ENCODE measurements at regions not wholly inside any gene's neighbourhood (a gene's known extent, or its start where the extent isn't known, plus 50 kb on each side); places are given as distances from the start of the nearest gene placed in this dataset.

DNA sequence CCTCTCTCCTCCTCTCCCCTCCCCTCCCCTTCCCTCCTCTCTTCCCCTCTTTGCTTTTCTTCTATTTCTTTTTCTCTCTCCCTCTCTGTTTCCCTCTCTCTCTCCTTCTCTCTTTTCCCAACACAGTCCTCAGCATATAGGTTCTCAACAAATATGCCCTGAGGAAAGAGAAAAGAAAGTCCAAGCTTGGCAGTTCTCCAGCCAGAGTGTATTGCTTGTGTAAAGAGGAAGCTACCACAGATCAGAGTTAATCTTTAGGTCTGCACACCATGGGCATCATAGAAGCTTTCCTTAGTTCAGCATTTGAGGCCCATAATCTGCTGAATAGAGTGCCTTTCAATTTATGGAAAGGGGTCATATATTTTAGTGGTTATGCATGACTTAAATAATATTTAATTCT is 382.8 kb upstream of the WWC1 start:
- Histone ChIP-seq H3K27me3 (ENCODE audit: control insufficient read depth in 1 of 2, insufficient read depth in 2 of 2, low read length in 2 of 2) (no peaks in the 10 kb centered on the region), H3K27ac (ENCODE audit: low read length) (no peak overlapping the region), H3K4me3 (ENCODE audit: low read length in 2 of 2) (no peak overlapping the region), H3K9ac (ENCODE audit: low read length in 2 of 2) (no peak overlapping the region), H3K36me3 (ENCODE audit: control insufficient read depth in 2 of 2, insufficient read depth in 2 of 2, low read length in 2 of 2) (no peaks in the 10 kb centered on the region), H3K4me1 (ENCODE audit: control insufficient read depth, insufficient read depth, low read length) (no peaks in the 10 kb centered on the region), H3K9me3 (ENCODE audit: control insufficient read depth in 2 of 2, low read length in 2 of 2) (no peaks in the 10 kb centered on the region)

DNA sequence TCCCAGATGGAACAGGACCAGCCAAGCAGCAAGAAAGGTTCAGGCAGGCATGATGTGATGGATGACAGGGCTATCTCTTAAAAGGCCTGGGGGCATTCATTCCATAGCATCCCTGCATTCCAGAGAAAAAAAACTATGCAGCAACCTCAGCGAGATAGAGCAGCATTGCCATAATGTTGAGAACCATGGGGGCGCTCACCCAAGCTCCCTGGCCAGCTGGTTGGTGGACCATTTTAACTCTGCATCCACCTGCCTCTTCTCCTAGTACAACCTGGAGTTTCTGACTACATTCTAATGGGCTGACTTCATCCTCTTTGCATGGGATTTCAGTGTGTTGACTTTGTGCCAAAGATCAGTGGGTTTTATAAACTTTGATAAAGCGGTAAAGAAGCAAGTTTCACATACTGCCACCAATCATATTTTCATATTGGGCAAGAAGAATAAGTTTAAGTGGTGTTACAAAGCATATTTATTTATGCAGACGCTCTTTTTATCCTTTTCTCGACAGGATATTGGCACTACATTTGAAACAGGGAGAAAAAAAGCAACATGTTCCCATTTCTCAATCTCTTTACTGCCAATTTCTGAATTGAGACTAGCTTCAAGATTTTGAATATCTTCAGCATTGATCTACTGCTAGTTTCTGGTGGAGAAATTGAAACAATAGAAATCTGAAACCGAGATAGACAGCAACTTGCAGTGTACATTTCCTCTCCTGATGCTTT is 378.3 kb upstream of the WWC1 start:
- no peak overlapping the region for H3K27ac ChIP-seq (ENCODE audit: low read length)
- H3K9ac ChIP-seq (ENCODE audit: low read length in 2 of 2): no peak overlapping the region
- no peaks in the 10 kb centered on the region for H3K27me3 ChIP-seq (ENCODE audit: control insufficient read depth in 1 of 2, insufficient read depth in 2 of 2, low read length in 2 of 2)
- no peak overlapping the region for H3K4me3 ChIP-seq (ENCODE audit: low read length in 2 of 2)
- H3K4me1 ChIP-seq (ENCODE audit: control insufficient read depth, insufficient read depth, low read length): no peaks in the 10 kb centered on the region
- H3K36me3 ChIP-seq (ENCODE audit: control insufficient read depth in 2 of 2, insufficient read depth in 2 of 2, low read length in 2 of 2): no peaks in the 10 kb centered on the region
- no peaks in the 10 kb centered on the region for H3K9me3 ChIP-seq (ENCODE audit: control insufficient read depth in 2 of 2, low read length in 2 of 2)

DNA sequence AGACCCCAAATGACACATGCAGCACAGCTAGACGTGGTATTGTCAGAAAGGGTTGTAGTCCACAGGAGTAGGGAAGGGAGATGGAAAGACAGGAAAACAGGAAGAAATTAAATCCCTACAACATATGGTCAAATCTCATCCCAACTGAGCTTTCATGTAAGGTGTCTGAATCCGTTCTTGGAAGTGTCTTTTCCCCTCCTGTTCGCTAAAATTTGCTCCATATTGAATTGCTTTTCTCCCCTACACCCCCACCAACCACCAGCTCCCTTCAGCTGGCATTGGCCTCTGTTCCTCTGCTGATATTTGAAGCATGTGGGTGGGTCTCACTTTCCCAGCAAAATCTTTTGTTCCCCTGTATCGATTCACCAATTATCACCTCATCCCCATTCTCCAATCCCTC is 376.2 kb upstream of the WWC1 start:
- Histone ChIP-seq H3K27ac (ENCODE audit: low read length) (no peak overlapping the region), H3K4me3 (ENCODE audit: low read length in 2 of 2) (no peak overlapping the region), H3K9ac (ENCODE audit: low read length in 2 of 2) (no peak overlapping the region), H3K36me3 (ENCODE audit: control insufficient read depth in 2 of 2, insufficient read depth in 2 of 2, low read length in 2 of 2) (no peaks in the 10 kb centered on the region), H3K4me1 (ENCODE audit: control insufficient read depth, insufficient read depth, low read length) (no peaks in the 10 kb centered on the region), H3K9me3 (ENCODE audit: control insufficient read depth in 2 of 2, low read length in 2 of 2) (no peaks in the 10 kb centered on the region), H3K27me3 (ENCODE audit: control insufficient read depth in 1 of 2, insufficient read depth in 2 of 2, low read length in 2 of 2) (no peaks in the 10 kb centered on the region)

DNA sequence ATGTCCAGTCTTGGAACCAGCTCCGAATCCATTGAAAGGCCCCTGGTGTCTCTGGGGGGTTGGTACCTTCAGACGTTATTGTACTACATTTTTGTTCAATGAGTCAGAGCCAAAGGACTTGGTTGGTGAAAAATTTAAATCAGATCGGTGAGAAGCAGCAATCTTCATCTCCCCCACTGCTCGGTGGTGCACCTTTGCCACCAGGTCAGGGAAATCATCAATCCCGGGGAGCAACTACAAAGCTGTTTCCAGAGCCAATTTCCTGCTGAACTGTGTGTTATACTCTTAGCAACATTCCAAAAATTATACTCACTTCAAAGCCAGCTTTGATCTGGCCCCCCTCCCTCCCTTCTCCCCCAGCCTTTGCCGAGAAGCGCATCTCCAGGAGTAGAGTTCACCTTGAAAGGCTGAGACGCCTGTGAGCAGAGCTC is 375.2 kb upstream of the WWC1 start:
- no peaks in the 10 kb centered on the region for H3K9me3 ChIP-seq (ENCODE audit: control insufficient read depth in 2 of 2, low read length in 2 of 2)
- no peak overlapping the region for H3K4me3 ChIP-seq (ENCODE audit: low read length in 2 of 2)
- no peaks in the 10 kb centered on the region for H3K27me3 ChIP-seq (ENCODE audit: control insufficient read depth in 1 of 2, insufficient read depth in 2 of 2, low read length in 2 of 2)
- H3K27ac ChIP-seq (ENCODE audit: low read length): no peak overlapping the region
- H3K9ac ChIP-seq (ENCODE audit: low read length in 2 of 2): no peak overlapping the region
- no peaks in the 10 kb centered on the region for H3K4me1 ChIP-seq (ENCODE audit: control insufficient read depth, insufficient read depth, low read length)
- H3K36me3 ChIP-seq (ENCODE audit: control insufficient read depth in 2 of 2, insufficient read depth in 2 of 2, low read length in 2 of 2): no peaks in the 10 kb centered on the region

DNA sequence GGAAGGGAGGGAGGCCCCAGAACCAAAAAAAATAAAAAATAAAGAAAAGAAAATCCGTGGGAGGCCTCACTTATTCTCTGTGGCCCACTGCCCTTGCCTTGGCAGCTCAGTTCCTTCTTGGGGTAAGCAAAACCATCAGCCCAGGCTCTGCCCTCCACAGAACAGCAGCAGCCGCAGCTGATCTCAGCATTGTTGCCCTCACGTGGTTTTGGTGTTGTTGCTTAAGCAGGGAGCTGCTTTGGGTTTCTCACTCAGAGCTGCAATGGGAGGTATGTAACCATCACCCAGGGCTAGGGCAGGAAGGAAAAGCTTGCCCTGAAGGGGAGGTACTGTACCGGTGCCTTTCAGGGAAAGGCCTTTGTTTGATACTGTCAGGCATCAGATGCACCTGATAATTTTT is 374.7 kb upstream of the WWC1 start:
- Histone ChIP-seq H3K27me3 (ENCODE audit: control insufficient read depth in 1 of 2, insufficient read depth in 2 of 2, low read length in 2 of 2) (no peaks in the 10 kb centered on the region), H3K27ac (ENCODE audit: low read length) (no peak overlapping the region), H3K9me3 (ENCODE audit: control insufficient read depth in 2 of 2, low read length in 2 of 2) (no peaks in the 10 kb centered on the region), H3K4me1 (ENCODE audit: control insufficient read depth, insufficient read depth, low read length) (no peaks in the 10 kb centered on the region), H3K36me3 (ENCODE audit: control insufficient read depth in 2 of 2, insufficient read depth in 2 of 2, low read length in 2 of 2) (no peaks in the 10 kb centered on the region), H3K9ac (ENCODE audit: low read length in 2 of 2) (no peak overlapping the region), H3K4me3 (ENCODE audit: low read length in 2 of 2) (no peak overlapping the region)

DNA sequence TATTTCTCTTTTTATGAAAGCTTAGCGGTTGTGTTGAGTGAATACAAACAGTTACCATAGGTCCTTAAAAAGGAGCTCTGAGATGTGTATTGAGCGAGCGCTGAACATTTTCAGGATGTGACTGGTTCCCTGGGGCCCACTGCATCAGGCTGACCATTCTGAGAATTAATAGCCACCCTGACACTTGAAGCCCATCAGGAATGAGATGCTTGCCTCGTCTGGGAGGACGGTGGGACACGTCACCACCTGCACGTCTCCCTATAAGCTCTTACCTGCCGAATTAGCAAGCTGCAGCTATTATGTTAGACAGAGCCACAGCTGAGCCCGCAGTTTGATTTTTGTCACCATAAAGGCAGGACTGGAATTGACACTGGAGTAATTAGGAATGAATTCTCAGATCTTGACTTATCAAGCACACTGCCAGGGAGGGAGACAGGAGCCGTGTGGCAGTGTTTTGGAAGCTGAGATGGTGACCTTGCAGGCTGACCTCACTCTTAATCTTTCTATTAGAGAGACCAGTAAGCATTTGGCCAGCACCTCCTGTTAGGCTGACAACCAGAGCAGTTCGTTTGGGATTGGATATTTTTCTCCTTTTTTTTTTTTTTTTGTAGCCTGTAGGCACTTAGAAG is 373.1 kb upstream of the WWC1 start:
- Histone ChIP-seq H3K9ac (ENCODE audit: low read length in 2 of 2) (no peak overlapping the region), H3K27ac (ENCODE audit: low read length) (no peak overlapping the region), H3K9me3 (ENCODE audit: control insufficient read depth in 2 of 2, low read length in 2 of 2) (no peaks in the 10 kb centered on the region), H3K4me3 (ENCODE audit: low read length in 2 of 2) (no peak overlapping the region), H3K36me3 (ENCODE audit: control insufficient read depth in 2 of 2, insufficient read depth in 2 of 2, low read length in 2 of 2) (no peaks in the 10 kb centered on the region), H3K27me3 (ENCODE audit: control insufficient read depth in 1 of 2, insufficient read depth in 2 of 2, low read length in 2 of 2) (no peaks in the 10 kb centered on the region), H3K4me1 (ENCODE audit: control insufficient read depth, insufficient read depth, low read length) (no peaks in the 10 kb centered on the region)

DNA sequence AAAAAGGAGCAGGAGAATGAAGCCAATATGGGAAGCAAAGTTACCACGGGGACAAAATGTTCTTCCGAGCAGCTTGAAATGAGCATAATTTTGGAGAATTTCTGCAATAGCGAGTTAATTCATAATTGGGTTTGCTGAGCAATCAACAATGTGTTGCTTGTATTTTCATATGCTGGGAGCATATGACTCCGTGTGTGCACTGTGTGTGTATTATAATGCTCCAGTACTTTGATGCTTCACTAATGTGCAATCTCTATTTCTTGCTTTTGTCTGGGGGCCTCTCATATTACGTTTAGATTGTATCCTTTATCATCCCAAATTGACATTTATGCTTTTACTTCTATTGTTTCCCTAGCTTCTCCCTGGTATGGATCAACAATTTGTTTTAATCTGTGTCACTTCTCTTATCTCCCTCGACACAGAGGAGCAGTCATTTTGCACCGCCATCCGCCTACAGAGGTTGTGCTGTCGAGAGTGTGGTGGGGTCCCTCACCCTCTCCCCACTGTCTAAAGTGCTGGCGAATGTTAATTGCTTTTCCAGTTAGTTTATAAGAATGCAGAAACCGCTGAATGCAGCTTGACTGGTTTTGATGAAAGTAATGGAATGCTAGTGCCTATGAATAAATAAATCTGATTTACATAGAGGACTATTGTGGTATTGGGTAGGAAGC is 372.5 kb upstream of the WWC1 start:
- H3K4me3 ChIP-seq (ENCODE audit: low read length in 2 of 2): no peak overlapping the region
- peaks cover 0 to 4% of the 10 kb centered on the region in 2 donors for H3K9me3 ChIP-seq (ENCODE audit: control insufficient read depth in 2 of 2, low read length in 2 of 2)
- H3K27me3 ChIP-seq (ENCODE audit: control insufficient read depth in 1 of 2, insufficient read depth in 2 of 2, low read length in 2 of 2): no peaks in the 10 kb centered on the region
- H3K4me1 ChIP-seq (ENCODE audit: control insufficient read depth, insufficient read depth, low read length): no peaks in the 10 kb centered on the region
- H3K36me3 ChIP-seq (ENCODE audit: control insufficient read depth in 2 of 2, insufficient read depth in 2 of 2, low read length in 2 of 2): no peaks in the 10 kb centered on the region
- no peak overlapping the region for H3K27ac ChIP-seq (ENCODE audit: low read length)
- H3K9ac ChIP-seq (ENCODE audit: low read length in 2 of 2): no peak overlapping the region

DNA sequence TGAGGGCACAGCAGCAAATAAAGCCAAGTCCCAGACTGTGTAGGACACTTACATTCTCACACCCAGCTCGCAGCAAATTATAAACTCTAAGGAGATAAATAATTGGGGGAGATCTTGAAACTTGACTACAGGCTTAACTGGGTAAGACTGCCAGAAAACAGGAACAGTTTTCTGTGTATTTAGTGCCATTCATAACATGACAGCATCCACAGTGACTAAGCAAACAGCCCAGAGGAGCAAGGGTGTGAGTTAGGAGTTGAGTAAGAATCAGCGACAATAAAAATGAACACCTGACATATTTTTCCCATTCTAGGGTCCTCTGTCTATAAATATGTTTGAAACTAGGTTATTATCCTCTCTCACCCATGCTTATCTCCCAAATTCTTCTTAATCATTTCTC is 370.9 kb upstream of the WWC1 start:
- H3K9me3 ChIP-seq (ENCODE audit: control insufficient read depth in 2 of 2, low read length in 2 of 2): peaks cover 0 to 4% of the 10 kb centered on the region in 2 donors
- H3K36me3 ChIP-seq (ENCODE audit: control insufficient read depth in 2 of 2, insufficient read depth in 2 of 2, low read length in 2 of 2): no peaks in the 10 kb centered on the region
- no peaks in the 10 kb centered on the region for H3K4me1 ChIP-seq (ENCODE audit: control insufficient read depth, insufficient read depth, low read length)
- no peak overlapping the region for H3K9ac ChIP-seq (ENCODE audit: low read length in 2 of 2)
- no peak overlapping the region for H3K27ac ChIP-seq (ENCODE audit: low read length)
- no peak overlapping the region for H3K4me3 ChIP-seq (ENCODE audit: low read length in 2 of 2)
- no peaks in the 10 kb centered on the region for H3K27me3 ChIP-seq (ENCODE audit: control insufficient read depth in 1 of 2, insufficient read depth in 2 of 2, low read length in 2 of 2)

DNA sequence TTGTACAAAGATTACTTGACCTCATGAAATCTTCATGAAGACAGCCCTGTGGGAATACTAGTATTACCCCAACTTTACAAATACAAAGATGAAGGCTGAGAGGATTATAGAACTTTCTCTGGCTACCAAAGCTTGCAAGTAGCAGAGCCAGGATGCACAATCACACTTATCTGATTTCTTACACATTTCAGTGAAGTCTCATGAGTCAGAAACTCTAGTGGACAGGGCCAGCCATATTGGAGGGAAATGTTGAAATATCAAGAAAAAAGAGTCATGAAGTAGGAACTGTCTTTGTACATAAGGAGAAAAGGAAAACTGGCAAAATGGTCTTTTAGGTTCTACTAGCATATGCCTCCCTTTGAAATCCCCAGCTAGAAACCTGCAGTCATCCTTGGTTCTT is 369.6 kb upstream of the WWC1 start:
- no peaks in the 10 kb centered on the region for H3K27me3 ChIP-seq (ENCODE audit: control insufficient read depth in 1 of 2, insufficient read depth in 2 of 2, low read length in 2 of 2)
- H3K36me3 ChIP-seq (ENCODE audit: control insufficient read depth in 2 of 2, insufficient read depth in 2 of 2, low read length in 2 of 2): no peaks in the 10 kb centered on the region
- no peak overlapping the region for H3K27ac ChIP-seq (ENCODE audit: low read length)
- H3K4me1 ChIP-seq (ENCODE audit: control insufficient read depth, insufficient read depth, low read length): no peaks in the 10 kb centered on the region
- H3K9ac ChIP-seq (ENCODE audit: low read length in 2 of 2): no peak overlapping the region
- peaks cover 0 to 4% of the 10 kb centered on the region in 2 donors for H3K9me3 ChIP-seq (ENCODE audit: control insufficient read depth in 2 of 2, low read length in 2 of 2)
- H3K4me3 ChIP-seq (ENCODE audit: low read length in 2 of 2): no peak overlapping the region

DNA sequence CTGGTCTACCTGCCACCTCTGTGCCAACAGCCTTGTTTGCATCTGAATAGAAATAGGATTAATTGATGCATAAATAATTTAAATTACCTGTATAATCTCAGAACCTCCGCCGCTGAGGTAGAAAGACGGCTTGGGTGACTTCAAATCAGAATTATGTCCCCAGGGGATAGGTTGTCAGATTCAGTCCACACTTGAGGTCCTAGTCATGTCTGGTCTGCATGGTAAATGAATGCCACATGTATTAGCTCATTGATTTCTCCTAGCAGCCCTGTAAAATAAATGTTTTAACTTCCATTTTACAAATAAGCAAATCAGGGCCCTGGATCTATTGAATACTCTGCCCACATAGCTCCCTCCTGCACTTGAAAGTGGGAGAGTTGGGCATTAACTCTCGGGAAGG is 368.0 kb upstream of the WWC1 start:
- no peak overlapping the region for H3K4me3 ChIP-seq (ENCODE audit: low read length in 2 of 2)
- H3K4me1 ChIP-seq (ENCODE audit: control insufficient read depth, insufficient read depth, low read length): no peaks in the 10 kb centered on the region
- no peaks in the 10 kb centered on the region for H3K36me3 ChIP-seq (ENCODE audit: control insufficient read depth in 2 of 2, insufficient read depth in 2 of 2, low read length in 2 of 2)
- H3K9ac ChIP-seq (ENCODE audit: low read length in 2 of 2): no peak overlapping the region
- H3K27me3 ChIP-seq (ENCODE audit: control insufficient read depth in 1 of 2, insufficient read depth in 2 of 2, low read length in 2 of 2): no peaks in the 10 kb centered on the region
- H3K9me3 ChIP-seq (ENCODE audit: control insufficient read depth in 2 of 2, low read length in 2 of 2): peaks cover 0 to 4% of the 10 kb centered on the region in 2 donors
- no peak overlapping the region for H3K27ac ChIP-seq (ENCODE audit: low read length)

DNA sequence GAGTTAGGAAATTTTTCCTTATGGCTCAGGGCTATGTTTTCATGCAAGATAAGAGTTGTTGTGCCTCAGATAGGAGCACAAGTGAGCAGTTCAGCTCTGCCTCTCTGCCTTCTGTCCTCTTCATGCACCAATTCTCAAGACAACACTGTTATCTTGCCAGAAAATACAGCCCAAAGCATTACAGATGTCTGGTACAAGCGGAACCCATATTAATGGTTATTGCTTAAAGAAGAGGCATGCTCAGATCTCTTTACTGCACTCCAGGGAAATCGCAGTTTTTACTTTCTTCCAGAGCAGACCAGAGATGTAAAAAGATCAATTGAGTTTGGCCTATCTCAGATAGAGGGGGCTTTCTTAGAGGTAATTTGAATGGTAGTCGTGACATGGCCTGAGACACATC is 361.6 kb upstream of the WWC1 start:
- Histone ChIP-seq H3K27ac (ENCODE audit: low read length) (no peak overlapping the region), H3K4me3 (ENCODE audit: low read length in 2 of 2) (no peak overlapping the region), H3K9me3 (ENCODE audit: control insufficient read depth in 2 of 2, low read length in 2 of 2) (no peaks in the 10 kb centered on the region), H3K36me3 (ENCODE audit: control insufficient read depth in 2 of 2, insufficient read depth in 2 of 2, low read length in 2 of 2) (no peaks in the 10 kb centered on the region), H3K9ac (ENCODE audit: low read length in 2 of 2) (no peak overlapping the region), H3K4me1 (ENCODE audit: control insufficient read depth, insufficient read depth, low read length) (peaks cover 3% of the 10 kb centered on the region), H3K27me3 (ENCODE audit: control insufficient read depth in 1 of 2, insufficient read depth in 2 of 2, low read length in 2 of 2) (no peaks in the 10 kb centered on the region)

Data from stomach smooth muscle (tissue), 2 donors.